M059J (cell line): ENCODE measurements at regions not wholly inside any gene's neighbourhood (a gene's known extent, or its start where the extent isn't known, plus 50 kb on each side); places are given as distances from the start of the nearest gene placed in this dataset.

Experiments used
- DNase-seq: peaks from one replicate; pipeline ENCODE4 v3.0.0-alpha.2; 2012; ENCODE audit warnings: low read depth

GRCh38 chr14:49381778-49382177, 204.4 kb downstream of the RPS29 start:
- DNase-seq: no peak

GRCh38 chr14:49367696-49368095, 218.5 kb downstream of the RPS29 start:
- no peak for DNase-seq

- no peak for DNase-seq
These were observed 219.8 kb downstream of the RPS29 start for GRCh38 chr14:49366416-49366815.

GRCh38 chr14:49364752-49365117, 221.4 kb downstream of the RPS29 start:
- no peak for DNase-seq

GRCh38 chr14:49363821-49364751, 222.1 kb downstream of the RPS29 start:
- DNase-seq: no peak

GRCh38 chr14:49362916-49363315, 223.3 kb downstream of the RPS29 start:
- no peak for DNase-seq

- DNase-seq: no peak
These were observed 247.1 kb downstream of the RPS29 start for GRCh38 chr14:49339130-49339529.

GRCh38 chr14:49319810-49320209, 266.4 kb downstream of the RPS29 start:
- DNase-seq: no peak

GRCh38 chr14:49315570-49315969, 270.6 kb downstream of the RPS29 start:
- no peak for DNase-seq

- DNase-seq: no peak
These were observed 271.4 kb downstream of the RPS29 start for GRCh38 chr14:49314737-49315136.

- no peak for DNase-seq
These were observed 273.1 kb downstream of the RPS29 start for GRCh38 chr14:49313108-49313507.

- no peak for DNase-seq
These were observed 275.9 kb downstream of the RPS29 start for GRCh38 chr14:49310298-49310697.

GRCh38 chr14:49306152-49306751, 279.9 kb downstream of the RPS29 start:
- DNase-seq: peak; percentile 15

GRCh38 chr14:49303946-49304516, 282.1 kb downstream of the RPS29 start:
- peak; percentile 2 for DNase-seq

GRCh38 chr14:49297102-49297501, 289.1 kb downstream of the RPS29 start:
- no peak for DNase-seq

- no peak for DNase-seq
These were observed 291.5 kb downstream of the RPS29 start for GRCh38 chr14:49294621-49295148.

GRCh38 chr14:49287004-49287403, 299.2 kb downstream of the RPS29 start:
- no peak for DNase-seq

- DNase-seq: no peak
These were observed 299.8 kb downstream of the RPS29 start for GRCh38 chr14:49286257-49286983.

- DNase-seq: no peak
These were observed 305.6 kb downstream of the RPS29 start for GRCh38 chr14:49280566-49280965.

GRCh38 chr14:49250517-49250916, 335.7 kb downstream of the RPS29 start:
- no peak for DNase-seq

GRCh38 chr14:49250109-49250508, 336.1 kb downstream of the RPS29 start:
- DNase-seq: peak; percentile 48

- DNase-seq: peak; percentile 8
These were observed 337.2 kb downstream of the RPS29 start for GRCh38 chr14:49249022-49249421.
